GM19351 (cell line): ENCODE measurements at regions not wholly inside any gene's neighbourhood (a gene's known extent, or its start where the extent isn't known, plus 50 kb on each side); places are given as distances from the start of the nearest gene placed in this dataset.

Experiments used
- ATAC-seq: cut with Tn5 transposase; IDR thresholded peaks from one replicate; pipeline ENCODE4 v1.9.1; 2021; ENCODE audit warnings: mild to moderate bottlenecking, moderate library complexity; ENCODE audit not compliant: unreplicated experiment

DNA sequence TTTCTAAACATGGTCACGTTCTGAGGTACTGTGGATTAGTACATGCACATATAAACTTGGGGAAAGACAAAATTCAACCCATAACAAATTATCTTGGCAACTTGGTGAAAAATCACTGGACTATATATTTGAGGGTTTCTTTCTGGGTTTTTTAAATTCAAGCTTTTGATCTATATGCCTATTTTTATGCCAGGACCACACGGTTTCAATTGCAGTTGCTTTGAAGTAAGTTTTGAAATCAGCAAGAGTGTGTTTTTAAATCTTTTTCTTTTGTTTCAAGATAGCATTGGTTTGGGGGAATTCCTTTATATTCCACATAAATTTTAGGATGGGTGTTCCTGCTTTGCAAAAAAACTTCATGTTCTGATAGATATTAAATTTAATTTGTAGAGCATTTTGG, 406.4 kb upstream of the VWC2 start:
- no peak for ATAC-seq

DNA sequence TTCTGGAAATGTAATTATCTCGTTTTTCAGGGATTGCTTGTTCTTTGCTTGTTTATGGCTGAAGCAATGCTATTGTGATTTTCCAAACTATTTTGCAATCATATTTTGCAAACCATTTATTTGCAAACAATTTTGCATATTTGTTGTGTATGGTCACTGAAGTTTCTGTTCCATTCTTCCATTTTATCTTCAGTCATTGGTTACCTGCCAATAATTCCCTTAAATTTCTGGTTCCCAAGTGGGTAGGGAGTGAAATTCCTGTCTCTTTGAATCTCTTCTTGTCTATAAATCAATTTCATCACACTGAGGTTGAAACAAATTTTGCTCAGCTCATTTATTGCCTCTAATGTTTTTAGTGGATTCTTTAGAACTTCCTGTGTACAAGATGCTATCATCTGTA, 401.7 kb upstream of the VWC2 start:
- ATAC-seq: no peak

DNA sequence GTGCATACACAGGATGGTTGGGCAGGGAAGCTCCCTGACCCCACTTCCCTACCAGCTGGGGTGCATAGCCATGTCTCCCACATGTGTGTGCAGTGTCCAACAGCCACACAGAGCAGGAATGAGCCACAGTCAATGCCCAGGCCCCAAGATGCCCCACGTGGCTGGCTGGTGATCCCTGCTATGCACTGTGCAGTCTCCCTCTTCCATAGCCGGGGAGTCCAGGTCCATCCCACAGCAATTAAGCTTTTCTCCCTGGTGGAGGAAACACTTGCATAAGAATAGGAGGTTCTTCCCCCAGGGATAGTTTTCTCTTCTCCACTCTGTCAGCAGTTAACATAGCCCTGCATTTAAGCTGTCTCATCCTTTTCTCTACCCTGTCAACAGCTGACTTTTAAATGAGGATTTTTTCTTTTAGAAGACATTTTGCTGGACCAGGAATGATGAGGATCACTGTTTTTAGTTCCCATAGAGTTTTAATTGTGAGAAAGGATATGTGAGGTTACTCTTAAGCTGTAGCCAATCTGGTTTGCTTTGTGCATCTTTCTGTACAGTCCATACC, 396.5 kb upstream of the VWC2 start:
- ATAC-seq: no peak

- ATAC-seq: no peak
These were observed 386.6 kb upstream of the VWC2 start for GRCh38 chr7:49386792-49387191.

DNA sequence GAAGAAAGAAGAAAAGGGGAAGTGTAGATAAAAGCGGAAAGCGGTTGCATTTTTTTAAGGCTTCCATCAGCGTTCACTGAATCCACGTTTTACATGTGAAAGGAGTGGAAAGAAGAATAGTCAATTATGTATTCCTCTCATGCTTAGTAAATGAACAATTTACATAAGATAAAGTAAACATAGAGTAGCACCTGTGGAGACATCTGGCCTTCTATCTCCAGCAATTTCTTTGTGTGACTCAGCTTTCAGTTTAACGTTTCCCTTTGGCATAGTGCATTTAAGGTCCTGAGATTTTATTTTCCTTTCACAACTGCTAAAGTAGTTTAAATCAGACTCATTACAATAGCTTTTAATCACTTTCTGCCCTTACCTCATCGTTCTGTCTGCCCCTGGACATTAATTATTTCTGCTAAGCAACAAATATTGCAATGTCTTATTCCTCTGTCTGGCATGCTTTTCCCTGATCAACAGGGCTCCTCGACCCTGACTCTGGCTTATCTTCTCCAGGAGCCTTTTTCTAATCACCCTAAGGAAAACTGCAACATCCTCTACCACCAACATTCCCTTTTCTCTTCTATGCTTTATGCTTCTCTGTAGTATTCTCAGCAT, 383.5 kb upstream of the VWC2 start:
- ATAC-seq: no peak

GRCh38 chr7:49396229-49396628, 377.2 kb upstream of the VWC2 start:
- ATAC-seq: no peak

GRCh38 chr7:49397750-49398149, 375.7 kb upstream of the VWC2 start:
- ATAC-seq: no peak

DNA sequence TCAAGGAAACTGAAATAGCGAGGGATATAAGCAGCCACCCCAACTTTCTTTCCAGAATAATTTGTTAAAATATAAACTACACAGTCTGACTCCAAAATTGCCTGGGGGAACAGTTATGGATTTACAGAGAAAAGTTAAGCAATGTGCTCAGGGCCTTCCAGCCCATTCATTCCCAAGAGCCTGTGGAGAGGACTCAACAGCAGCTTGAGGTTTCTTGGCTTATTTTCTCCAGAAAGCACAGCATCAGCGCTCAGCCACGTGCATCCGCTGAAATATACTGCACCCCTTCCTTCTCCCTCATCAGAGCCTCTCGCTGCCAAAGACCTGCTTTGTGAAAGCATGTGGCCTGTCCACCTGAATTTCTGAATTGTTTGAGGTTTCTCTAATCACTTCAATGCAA, 375.2 kb upstream of the VWC2 start:
- no peak for ATAC-seq

- ATAC-seq: no peak
These were observed 374.7 kb upstream of the VWC2 start for GRCh38 chr7:49398746-49399145.

- ATAC-seq: no peak
These were observed 372.4 kb upstream of the VWC2 start for GRCh38 chr7:49400891-49401550.

DNA sequence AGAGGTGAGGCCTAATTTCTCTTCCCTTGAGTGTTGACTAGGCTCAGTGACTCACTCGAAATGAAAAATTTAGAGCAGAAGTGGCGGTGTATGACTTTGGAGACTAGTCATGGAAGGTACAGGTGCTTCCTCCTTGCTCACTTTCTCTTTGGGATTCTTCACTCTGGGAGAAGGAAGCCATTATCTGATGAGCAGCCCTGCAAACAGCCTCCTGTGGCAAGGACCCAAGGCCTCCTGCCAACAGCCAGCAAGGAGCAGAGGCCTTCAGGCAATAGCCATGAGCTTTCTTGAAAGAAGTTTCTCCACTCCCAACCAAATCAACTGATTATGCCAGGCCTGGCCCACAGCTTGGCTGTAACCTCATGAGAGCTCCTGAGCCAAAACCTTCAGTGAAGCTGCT, 369.6 kb upstream of the VWC2 start:
- no peak for ATAC-seq

DNA sequence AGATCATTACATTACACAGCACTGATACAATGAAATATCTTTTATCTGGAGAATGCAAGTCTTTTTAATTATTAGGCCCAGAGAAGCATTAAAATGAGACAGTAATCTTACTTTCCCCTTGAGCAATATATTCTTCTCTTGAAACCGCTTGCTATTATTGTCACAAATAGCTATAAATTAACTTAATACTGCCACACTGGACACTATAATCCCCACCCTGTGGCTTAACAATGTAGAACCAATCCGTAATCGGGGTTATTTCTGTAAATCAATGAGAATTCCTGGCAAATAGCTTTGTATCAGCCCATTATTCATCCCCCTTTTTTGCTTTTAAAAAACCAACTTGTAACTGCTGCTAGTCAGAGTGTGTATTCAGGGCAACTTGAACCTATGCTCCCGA, 366.2 kb upstream of the VWC2 start:
- ATAC-seq: no peak

DNA sequence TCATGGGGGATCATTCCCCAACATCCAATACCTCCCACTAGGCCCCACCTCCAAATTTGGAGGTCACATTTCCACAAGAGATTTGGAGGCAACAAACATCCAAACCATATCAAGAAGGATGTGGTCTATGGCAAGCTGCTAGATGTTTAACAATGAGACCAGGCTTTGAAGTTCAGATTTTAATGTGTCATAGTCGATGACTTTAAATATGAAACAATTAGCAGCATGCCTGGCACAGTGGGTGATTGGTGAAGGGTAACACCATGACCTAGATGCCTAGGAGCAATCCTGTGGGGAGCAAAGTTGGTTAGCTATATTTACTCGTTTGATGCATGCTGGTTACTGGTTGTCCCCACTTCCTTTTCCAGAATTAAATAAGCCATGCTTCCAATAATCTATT, 356.4 kb upstream of the VWC2 start:
- no peak for ATAC-seq

GRCh38 chr7:49418963-49419362, 354.5 kb upstream of the VWC2 start:
- ATAC-seq: no peak

DNA sequence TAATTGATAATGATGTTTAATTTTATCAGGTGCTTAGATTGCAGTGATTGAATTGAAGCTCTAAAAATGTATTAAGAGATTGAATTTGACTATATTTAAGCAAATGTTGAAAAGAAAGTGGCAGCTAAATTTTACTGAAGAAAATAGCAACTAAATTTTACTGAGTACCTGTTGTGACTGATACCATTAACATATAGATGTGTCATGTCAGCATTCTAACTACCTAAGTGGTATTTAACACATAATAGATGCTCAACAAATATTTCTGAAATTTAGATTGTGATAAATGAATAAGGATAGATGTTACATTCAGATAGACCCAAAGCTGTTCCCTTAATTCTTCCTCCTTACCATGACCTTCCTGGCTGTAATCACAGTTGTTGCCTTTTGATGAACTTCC, 350.9 kb upstream of the VWC2 start:
- ATAC-seq: no peak

GRCh38 chr7:49424109-49424508, 349.3 kb upstream of the VWC2 start:
- ATAC-seq: no peak

GRCh38 chr7:49425277-49425818, 348.1 kb upstream of the VWC2 start:
- no peak for ATAC-seq

GRCh38 chr7:49432254-49432653, 341.2 kb upstream of the VWC2 start:
- no peak for ATAC-seq

- no peak for ATAC-seq
These were observed 339.6 kb upstream of the VWC2 start for GRCh38 chr7:49433794-49434193.

GRCh38 chr7:49434846-49435245, 338.6 kb upstream of the VWC2 start:
- ATAC-seq: no peak

GRCh38 chr7:49438281-49438680, 335.2 kb upstream of the VWC2 start:
- ATAC-seq: no peak

- ATAC-seq: no peak
These were observed 329.9 kb upstream of the VWC2 start for GRCh38 chr7:49443515-49443914.
